ENCODE measurements at regions not wholly inside any gene's neighbourhood (a gene's known extent, or its start where the extent isn't known, plus 50 kb on each side); places are given as distances from the start of the nearest gene placed in this dataset.

DNA sequence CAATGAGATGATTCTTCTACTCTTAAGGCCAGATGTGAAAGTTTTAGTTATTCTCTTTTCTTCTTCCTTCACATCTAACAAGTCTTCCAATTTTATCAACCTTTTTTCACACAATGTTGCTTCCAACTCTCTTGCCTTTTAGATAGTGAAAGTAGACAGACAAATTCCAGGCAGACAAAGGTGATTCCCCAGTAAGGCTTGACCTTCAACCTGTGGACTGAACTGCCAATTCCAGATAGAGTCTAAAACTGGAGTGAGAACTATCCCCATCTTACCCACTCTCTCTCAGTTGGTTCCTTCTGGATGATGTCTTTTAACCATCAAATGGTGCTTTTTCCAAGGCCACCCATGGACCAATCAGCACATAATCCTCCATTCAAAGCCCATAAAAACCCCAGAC is 159.0 kb downstream of the NSUN3 start:
- H3K4me2 ChIP-seq (ENCODE audit: low read length): no peak overlapping the region
- TF ChIP-seq CTCF (IDR thresholded peaks at IDR 0.05): no peak
- no peaks in the 10 kb centered on the region for H3K4me1 ChIP-seq
- H3K9ac ChIP-seq: no peak overlapping the region
- H2AFZ ChIP-seq: no peak overlapping the region
- no peaks in the 10 kb centered on the region for H3K27me3 ChIP-seq (ENCODE audit: control insufficient read depth, insufficient read depth, low read length)
- no peaks in the 10 kb centered on the region for H3K9me3 ChIP-seq (ENCODE audit: control insufficient read depth, low read length)
- H3K79me2 ChIP-seq: no peaks in the 10 kb centered on the region
- H3K4me3 ChIP-seq (ENCODE audit: low read depth, low read length): no peak overlapping the region
- H3K27ac ChIP-seq: no peak overlapping the region
- H3K36me3 ChIP-seq (ENCODE audit: control insufficient read depth, insufficient read depth, low read length): no peaks in the 10 kb centered on the region

- H3K27ac ChIP-seq: no peak overlapping the region
- no peak for TF ChIP-seq CTCF (IDR thresholded peaks at IDR 0.05)
- no peaks in the 10 kb centered on the region for H3K9me3 ChIP-seq (ENCODE audit: control insufficient read depth, low read length)
- H3K9ac ChIP-seq: no peak overlapping the region
- no peaks in the 10 kb centered on the region for H3K27me3 ChIP-seq (ENCODE audit: control insufficient read depth, insufficient read depth, low read length)
- no peak overlapping the region for H3K4me2 ChIP-seq (ENCODE audit: low read length)
- H3K36me3 ChIP-seq (ENCODE audit: control insufficient read depth, insufficient read depth, low read length): no peaks in the 10 kb centered on the region
- H3K4me1 ChIP-seq: no peaks in the 10 kb centered on the region
- H3K79me2 ChIP-seq: no peaks in the 10 kb centered on the region
- no peak overlapping the region for H3K4me3 ChIP-seq (ENCODE audit: low read depth, low read length)
- H2AFZ ChIP-seq: no peak overlapping the region
Measured at GRCh38 chr3:94225148-94225865, 162.4 kb downstream of the NSUN3 start.

DNA sequence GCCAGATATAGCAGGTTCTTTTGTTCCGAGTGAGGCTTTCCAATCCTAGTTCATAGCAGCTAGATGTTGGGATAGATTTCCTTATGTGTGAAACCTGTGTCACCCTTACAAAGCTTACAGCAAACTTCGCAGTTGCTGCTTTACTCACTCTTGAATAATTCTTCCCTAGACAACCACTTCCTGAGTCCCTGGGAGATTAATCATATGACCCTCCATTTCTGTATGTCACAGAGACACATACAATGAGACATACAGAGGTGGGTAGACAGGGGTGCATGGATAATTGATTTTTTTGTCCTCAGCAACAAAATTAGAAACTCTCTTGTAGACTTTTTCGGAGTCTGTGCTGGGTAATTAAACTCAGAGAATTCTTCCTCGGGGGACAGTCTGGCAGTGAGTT is 163.2 kb downstream of the NSUN3 start:
- no peak overlapping the region for H2AFZ ChIP-seq
- no peaks in the 10 kb centered on the region for H3K4me1 ChIP-seq
- TF ChIP-seq CTCF (IDR thresholded peaks at IDR 0.05): no peak
- H3K27ac ChIP-seq: no peak overlapping the region
- no peak overlapping the region for H3K9ac ChIP-seq
- no peak overlapping the region for H3K4me2 ChIP-seq (ENCODE audit: low read length)
- H3K4me3 ChIP-seq (ENCODE audit: low read depth, low read length): no peak overlapping the region
- H3K79me2 ChIP-seq: no peaks in the 10 kb centered on the region
- no peaks in the 10 kb centered on the region for H3K9me3 ChIP-seq (ENCODE audit: control insufficient read depth, low read length)
- no peaks in the 10 kb centered on the region for H3K36me3 ChIP-seq (ENCODE audit: control insufficient read depth, insufficient read depth, low read length)
- no peaks in the 10 kb centered on the region for H3K27me3 ChIP-seq (ENCODE audit: control insufficient read depth, insufficient read depth, low read length)

GRCh38 chr3:94232921-94233320 is 170.1 kb downstream of the NSUN3 start:
- H2AFZ ChIP-seq: no peak overlapping the region
- no peaks in the 10 kb centered on the region for H3K36me3 ChIP-seq (ENCODE audit: control insufficient read depth, insufficient read depth, low read length)
- H3K4me2 ChIP-seq (ENCODE audit: low read length): no peak overlapping the region
- H3K4me1 ChIP-seq: no peaks in the 10 kb centered on the region
- no peak overlapping the region for H3K27ac ChIP-seq
- no peak overlapping the region for H3K4me3 ChIP-seq (ENCODE audit: low read depth, low read length)
- no peaks in the 10 kb centered on the region for H3K27me3 ChIP-seq (ENCODE audit: control insufficient read depth, insufficient read depth, low read length)
- no peak for TF ChIP-seq CTCF (IDR thresholded peaks at IDR 0.05)
- H3K79me2 ChIP-seq: no peaks in the 10 kb centered on the region
- H3K9ac ChIP-seq: no peak overlapping the region
- no peaks in the 10 kb centered on the region for H3K9me3 ChIP-seq (ENCODE audit: control insufficient read depth, low read length)

DNA sequence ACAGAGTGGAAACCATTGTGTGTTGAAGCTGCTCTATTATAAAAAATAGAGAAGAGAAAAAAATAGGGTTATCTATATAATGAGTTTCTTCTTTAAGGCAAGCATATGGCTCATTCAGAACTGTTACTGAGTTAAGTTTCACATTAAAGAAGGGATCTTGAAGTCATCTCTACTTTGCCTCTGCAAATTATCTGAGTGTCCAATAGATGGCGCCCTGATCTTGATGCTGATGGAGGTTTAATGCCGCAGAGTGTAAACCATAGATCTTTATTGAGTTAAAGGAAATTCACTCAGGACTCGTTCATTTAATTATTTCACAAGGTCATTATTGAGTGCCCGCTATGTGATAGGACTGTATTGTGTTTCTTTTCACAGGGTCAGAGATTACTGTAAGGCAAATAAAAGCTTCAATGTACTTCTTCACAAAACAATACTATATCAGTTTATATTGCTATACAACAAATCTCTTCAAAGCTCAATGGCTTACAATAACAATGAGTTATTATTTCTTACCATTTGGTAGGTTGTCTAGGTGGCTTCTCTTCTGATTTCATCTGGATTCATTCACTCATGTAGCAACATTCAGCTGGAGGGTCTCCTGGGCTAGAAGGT is 171.4 kb downstream of the NSUN3 start:
- Histone ChIP-seq H3K4me3 (ENCODE audit: low read depth, low read length) (no peak overlapping the region), H3K4me1 (no peaks in the 10 kb centered on the region), H3K9me3 (ENCODE audit: control insufficient read depth, low read length) (no peaks in the 10 kb centered on the region), H3K4me2 (ENCODE audit: low read length) (no peak overlapping the region), H3K36me3 (ENCODE audit: control insufficient read depth, insufficient read depth, low read length) (no peaks in the 10 kb centered on the region), H3K27me3 (ENCODE audit: control insufficient read depth, insufficient read depth, low read length) (no peaks in the 10 kb centered on the region), H3K79me2 (no peaks in the 10 kb centered on the region), H3K27ac (no peak overlapping the region), H3K9ac (no peak overlapping the region), H2AFZ (no peak overlapping the region)
- no peak for TF ChIP-seq CTCF (IDR thresholded peaks at IDR 0.05)

Data from parathyroid adenoma (tissue), 2 donors.